ENCODE measurements at regions not wholly inside any gene's neighbourhood (a gene's known extent, or its start where the extent isn't known, plus 50 kb on each side); places are given as distances from the start of the nearest gene placed in this dataset.

GRCh38 chr1:227399152-227399730 is 80.9 kb upstream of the CDC42BPA start:
- intact Hi-C loops (cut with DNase I) = no loop called here
- Histone ChIP-seq H3K36me3 (no peaks in the 10 kb centered on the region), H3K4me3 (no peak overlapping the region), H3K4me1 (no peaks in the 10 kb centered on the region), H3K9me3 (no peaks in the 10 kb centered on the region), H3K27ac (no peak overlapping the region), H3K27me3 (no peaks in the 10 kb centered on the region)
- 88 to 90% methylated on average over 4 of the region's 4 CpGs for WGBS, 2 donors
- no peak for TF ChIP-seq POLR2AphosphoS5 (IDR thresholded peaks at IDR 0.05)
- no peak for DNase-seq

- Histone ChIP-seq H3K9me3 (no peaks in the 10 kb centered on the region), H3K27ac (no peak overlapping the region), H3K36me3 (no peaks in the 10 kb centered on the region), H3K27me3 (no peaks in the 10 kb centered on the region), H3K4me1 (no peaks in the 10 kb centered on the region), H3K4me3 (no peak overlapping the region)
- TF ChIP-seq EP300 (IDR thresholded peaks at IDR 0.05) = no peak
- no peak for TF ChIP-seq CTCF (IDR thresholded peaks at IDR 0.05)
- TF ChIP-seq POLR2A (IDR thresholded peaks at IDR 0.05) = no peak
- WGBS, 2 donors = 77 to 88% methylated on average over 5 of the region's 5 CpGs
- no peak for DNase-seq
- intact Hi-C loops (cut with DNase I) = no loop called here
Observed at GRCh38 chr1:227397354-227397978, 79.2 kb upstream of the CDC42BPA start.

- DNase-seq = no peak
- no peaks in the 10 kb centered on the region for H3K36me3 ChIP-seq
- WGBS, 2 donors = 76 to 82% methylated on average over 8 of the region's 8 CpGs
- H3K9me3 ChIP-seq = no peaks in the 10 kb centered on the region
- no peaks in the 10 kb centered on the region for H3K27me3 ChIP-seq
- no peak overlapping the region for H3K27ac ChIP-seq
- intact Hi-C loops (cut with DNase I) = no loop called here
- TF ChIP-seq POLR2AphosphoS5 (IDR thresholded peaks at IDR 0.05) = no peak
- TF ChIP-seq EP300 (IDR thresholded peaks at IDR 0.05) = no peak
- no peak for TF ChIP-seq POLR2A (IDR thresholded peaks at IDR 0.05)
- H3K4me3 ChIP-seq = no peak overlapping the region
- no peaks in the 10 kb centered on the region for H3K4me1 ChIP-seq
Observed at GRCh38 chr1:227396539-227397353, 78.5 kb upstream of the CDC42BPA start.

- intact Hi-C loops (cut with DNase I) = no loop called here
- H3K4me3 ChIP-seq = no peak overlapping the region
- no peak overlapping the region for H3K27ac ChIP-seq
- no peaks in the 10 kb centered on the region for H3K27me3 ChIP-seq
- DNase-seq = no peak
- TF ChIP-seq EP300 (IDR thresholded peaks at IDR 0.05) (no peak), CTCF (IDR thresholded peaks at IDR 0.05) (no peak), POLR2A (IDR thresholded peaks at IDR 0.05) (no peak), POLR2AphosphoS5 (IDR thresholded peaks at IDR 0.05) (no peak)
- H3K4me1 ChIP-seq = no peaks in the 10 kb centered on the region
- 55 to 61% methylated on average over 2 of the region's 2 CpGs for WGBS, 2 donors
- H3K36me3 ChIP-seq = no peaks in the 10 kb centered on the region
- no peaks in the 10 kb centered on the region for H3K9me3 ChIP-seq
Observed at GRCh38 chr1:227395426-227396028, 77.2 kb upstream of the CDC42BPA start.

- intact Hi-C loops (cut with DNase I) = no loop called here
- no peak for TF ChIP-seq EP300 (IDR thresholded peaks at IDR 0.05)
- H3K4me1 ChIP-seq = no peaks in the 10 kb centered on the region
- WGBS, 2 donors = 54 to 57% methylated on average over 3 of the region's 3 CpGs
- H3K27ac ChIP-seq = no peak overlapping the region
- no peak for DNase-seq
- H3K27me3 ChIP-seq = no peaks in the 10 kb centered on the region
- H3K36me3 ChIP-seq = no peaks in the 10 kb centered on the region
- no peaks in the 10 kb centered on the region for H3K9me3 ChIP-seq
- no peak overlapping the region for H3K4me3 ChIP-seq
Observed at GRCh38 chr1:227392984-227393764, 74.9 kb upstream of the CDC42BPA start.

All from sigmoid colon (tissue), 6 donors.